GM18508 (cell line): ENCODE measurements at regions not wholly inside any gene's neighbourhood (a gene's known extent, or its start where the extent isn't known, plus 50 kb on each side); places are given as distances from the start of the nearest gene placed in this dataset.
"Not testable (repeated sequence)": the region's sequence is repeated elsewhere in the genome, so short reads cannot be mapped to it uniquely, and the experiment has no call there.

Experiments
- ATAC-seq: cut with Tn5 transposase; IDR thresholded peaks from one replicate; pipeline ENCODE4 v1.9.1; 2021; ENCODE audit warnings: moderate number of reproducible peaks; ENCODE audit not compliant: insufficient read depth, unreplicated experiment

- no peak for ATAC-seq
Measured at GRCh38 chr13:112171570-112171965, 104.6 kb downstream of the SOX1 start.

DNA sequence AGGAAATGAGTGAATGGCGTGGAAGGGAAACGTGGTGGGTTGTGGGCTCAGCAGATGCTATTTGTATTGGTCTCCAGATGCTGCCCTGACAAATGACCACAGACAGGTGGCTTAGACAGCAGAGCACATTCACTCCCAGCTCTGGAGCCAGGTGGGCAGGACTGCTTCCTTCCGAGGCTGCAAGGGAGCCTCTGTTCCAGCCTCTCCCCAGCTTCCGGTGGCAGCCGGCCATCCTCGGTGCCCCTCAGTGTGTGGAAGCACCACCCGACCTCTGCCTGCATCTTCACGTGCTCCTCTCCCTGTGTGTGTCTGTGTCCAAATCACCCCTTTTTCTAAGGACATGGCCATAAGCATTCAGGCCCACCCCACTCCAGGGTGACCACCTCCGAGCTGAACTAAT, 105.1 kb downstream of the SOX1 start:
- no peak for ATAC-seq

GRCh38 chr13:112172641-112173251, 105.8 kb downstream of the SOX1 start:
- no peak for ATAC-seq

DNA sequence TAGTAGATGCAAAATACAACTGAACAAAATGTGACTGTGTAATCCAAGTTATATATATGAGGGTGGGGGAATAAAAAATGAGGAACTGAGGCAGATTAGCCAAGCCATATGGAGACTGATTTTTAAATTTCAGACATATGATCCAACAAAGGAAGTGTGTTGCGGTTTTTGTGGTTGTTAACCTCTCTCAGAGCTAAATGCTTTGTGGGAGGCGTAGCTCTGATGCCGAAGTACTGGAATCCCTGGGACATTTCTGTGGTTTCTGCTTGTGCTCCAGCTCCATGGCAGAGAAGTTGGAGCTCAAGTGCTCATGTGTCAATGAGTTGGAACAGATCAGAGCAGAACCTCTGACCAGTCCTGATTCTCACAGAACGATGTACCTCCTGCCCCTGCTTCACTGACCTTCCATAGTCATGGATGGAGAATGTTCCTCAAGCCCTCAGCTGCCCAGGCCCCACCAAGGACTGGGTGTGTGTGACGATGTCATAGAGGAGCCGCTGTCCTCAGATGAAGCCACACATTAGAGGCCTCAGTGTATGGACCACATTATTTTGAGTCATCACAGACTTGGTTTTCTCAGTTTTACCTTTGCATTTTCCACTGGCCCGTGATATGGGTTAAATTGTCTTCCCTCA, 107.6 kb downstream of the SOX1 start:
- ATAC-seq: no peak

GRCh38 chr13:112175162-112176075, 108.5 kb downstream of the SOX1 start:
- no peak for ATAC-seq

DNA sequence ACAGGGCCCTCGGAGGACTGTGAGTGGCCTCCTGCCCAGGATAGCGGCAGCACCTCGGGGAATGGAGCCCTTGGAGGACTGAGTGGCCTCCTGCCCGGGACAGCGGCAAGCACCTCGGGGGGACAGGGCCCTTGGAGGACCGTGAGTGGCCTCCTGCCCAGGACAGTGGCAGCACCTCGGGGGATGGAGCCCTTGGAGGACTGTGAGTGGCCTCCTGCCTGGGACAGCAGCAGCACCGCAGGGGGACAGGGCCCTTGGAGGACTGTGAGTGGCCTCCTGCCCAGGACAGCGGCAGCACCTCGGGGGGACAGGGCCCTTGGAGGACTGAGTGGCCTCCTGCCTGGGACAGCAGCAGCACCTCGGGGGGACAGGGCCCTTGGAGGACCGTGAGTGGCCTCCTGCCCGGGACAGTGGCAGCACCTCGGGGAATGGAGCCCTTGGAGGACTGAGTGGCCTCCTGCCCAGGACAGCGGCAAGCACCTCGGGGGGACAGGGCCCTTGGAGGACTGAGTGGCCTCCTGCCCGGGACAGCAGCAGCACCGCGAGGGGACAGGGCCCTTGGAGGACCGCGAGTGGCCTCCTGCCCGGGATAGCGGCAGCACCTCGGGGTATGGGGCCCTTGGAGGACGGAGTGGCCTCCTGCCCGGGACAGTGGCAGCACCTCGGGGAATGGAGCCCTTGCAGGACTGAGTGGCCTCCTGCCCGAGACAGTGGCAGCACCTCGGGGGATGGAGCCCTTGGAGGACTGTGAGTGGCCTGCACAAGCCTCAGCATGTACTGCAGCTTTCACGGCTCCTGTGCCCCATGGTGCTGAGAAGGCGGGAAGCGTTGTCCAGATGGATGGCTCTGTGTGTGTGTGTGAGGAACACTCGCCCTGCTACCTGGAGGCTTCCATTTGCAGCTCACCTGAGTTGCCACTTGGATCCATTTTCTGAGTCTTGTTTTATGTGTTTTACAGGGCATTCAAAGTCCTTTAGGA, 109.5 kb downstream of the SOX1 start:
- not testable (repeated sequence) for ATAC-seq

- ATAC-seq: no peak
Measured at GRCh38 chr13:112177450-112178288, 110.7 kb downstream of the SOX1 start.

GRCh38 chr13:112178769-112179168, 111.8 kb downstream of the SOX1 start:
- no peak for ATAC-seq

DNA sequence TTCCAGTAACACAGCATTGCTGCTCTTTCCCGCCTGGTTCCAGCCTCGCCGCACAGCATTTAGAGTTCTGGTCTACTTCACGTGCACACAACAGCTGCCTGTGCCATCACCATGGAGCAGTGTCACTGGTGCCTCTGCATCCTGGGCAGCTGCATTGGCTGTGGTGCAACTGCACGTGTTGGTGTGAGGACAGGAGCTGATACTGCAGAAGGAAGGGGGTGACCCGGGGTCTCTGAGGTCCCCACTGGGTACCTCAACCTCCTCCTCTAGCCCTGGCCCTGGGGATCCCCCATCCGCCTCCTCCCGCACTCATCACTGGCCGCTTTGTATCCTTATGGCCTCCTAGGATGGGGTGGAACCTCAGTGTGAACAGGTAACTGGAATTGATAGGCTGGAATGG, 112.5 kb downstream of the SOX1 start:
- no peak for ATAC-seq

- ATAC-seq: no peak
Measured at GRCh38 chr13:112179995-112180394, 113.0 kb downstream of the SOX1 start.

DNA sequence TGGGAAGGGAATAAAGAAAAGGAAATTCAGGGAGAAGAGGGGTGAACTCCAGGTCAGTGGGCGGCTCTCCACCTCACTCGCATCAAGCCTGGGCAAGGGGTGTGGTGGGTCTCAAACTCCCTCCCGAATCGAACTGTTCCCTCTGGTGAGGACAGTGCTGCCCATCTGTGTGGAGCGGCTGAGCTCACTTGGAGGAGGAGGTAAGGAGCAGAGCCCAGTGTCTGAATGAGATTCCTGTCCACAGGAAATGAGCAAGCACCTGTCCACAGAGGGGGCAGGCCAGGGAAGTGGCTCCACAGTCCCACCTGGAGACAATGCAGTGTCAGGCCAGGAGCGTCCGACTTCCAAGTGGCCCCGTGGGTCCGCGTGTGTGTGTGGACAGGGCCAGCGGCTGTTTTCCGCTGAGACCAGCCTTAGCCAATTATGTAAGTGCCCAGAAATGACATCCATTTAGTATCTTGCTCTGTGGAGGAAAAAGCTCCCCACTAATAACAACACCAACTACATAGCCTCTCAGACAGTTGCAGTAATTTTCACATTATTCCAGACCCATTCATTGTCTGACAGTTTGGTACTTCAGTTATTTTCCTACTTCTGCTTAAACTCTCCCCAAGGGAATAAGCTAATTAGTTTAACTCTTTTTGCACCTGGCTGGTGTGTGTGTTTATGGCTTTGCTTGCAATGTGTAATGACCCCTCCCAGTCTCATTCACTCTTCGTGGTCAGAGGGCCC, 114.6 kb downstream of the SOX1 start:
- no peak for ATAC-seq

DNA sequence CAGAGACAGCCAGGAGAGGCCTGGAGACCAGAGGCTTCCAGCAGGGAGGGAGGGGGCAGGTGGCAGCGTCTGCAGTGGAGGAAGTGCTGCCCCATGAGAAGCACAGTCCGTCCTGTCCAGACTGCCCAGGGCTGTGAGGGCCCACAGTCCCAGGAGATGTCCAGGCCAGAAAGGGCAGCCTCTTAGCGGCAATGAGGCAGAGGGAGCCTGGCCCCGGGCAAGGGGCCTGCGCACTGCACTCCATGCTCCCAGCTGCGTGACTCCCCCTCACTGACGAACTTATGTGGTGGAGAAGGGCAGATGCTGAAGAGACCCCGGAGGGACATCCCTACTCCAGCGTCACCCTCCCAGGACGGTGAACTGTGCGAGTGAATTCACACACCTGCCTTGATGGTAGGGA, 115.3 kb downstream of the SOX1 start:
- ATAC-seq: no peak

- no peak for ATAC-seq
Measured at GRCh38 chr13:112182846-112183531, 116.0 kb downstream of the SOX1 start.

DNA sequence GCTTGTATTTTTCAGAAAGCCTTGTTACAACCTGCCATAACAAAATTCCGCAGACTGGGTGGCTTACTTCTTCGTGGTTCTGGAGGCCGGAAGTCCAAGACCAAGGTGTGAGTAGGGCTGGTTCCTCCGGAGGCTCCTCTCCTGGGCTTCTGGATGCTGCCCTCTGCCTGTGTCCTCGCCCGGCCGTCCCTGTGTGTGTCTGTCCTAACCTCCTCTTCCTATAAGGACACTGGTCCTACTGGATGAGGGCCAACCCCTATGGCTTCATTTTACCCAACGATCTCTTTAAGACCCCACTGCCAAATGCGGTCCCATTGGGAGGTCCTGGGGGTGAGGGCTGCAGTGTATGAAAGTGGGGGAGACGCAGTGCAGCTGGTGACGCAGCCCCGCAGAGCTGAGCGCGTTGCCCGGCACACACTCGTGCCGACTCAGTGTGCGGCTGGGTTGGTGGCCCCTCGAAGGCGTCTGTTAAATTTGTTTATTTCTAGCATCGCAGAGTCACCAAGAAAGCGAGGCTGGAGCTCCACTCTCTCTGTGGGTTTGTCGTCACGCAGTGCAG, 116.7 kb downstream of the SOX1 start:
- ATAC-seq: no peak

DNA sequence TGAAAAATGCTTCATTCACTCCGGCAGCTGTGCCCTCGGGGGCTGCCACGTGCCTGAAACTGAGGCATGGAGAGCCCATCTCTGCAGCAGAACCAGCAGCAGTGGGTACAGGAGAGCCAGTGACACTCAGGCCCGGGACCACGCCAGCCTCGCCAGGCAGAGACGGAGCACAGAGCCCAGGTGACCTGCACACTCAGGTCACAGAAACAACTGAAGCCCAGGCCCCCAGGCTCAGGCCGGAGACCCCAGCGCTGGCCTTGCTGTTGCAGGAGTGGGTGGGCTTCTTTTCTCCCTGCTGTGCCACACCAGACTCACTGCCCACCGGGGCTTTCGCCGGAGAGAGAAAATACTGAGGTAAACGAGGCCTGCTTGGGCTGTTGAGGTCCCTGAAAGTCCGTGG, 117.3 kb downstream of the SOX1 start:
- no peak for ATAC-seq

GRCh38 chr13:112184851-112185371, 118.0 kb downstream of the SOX1 start:
- ATAC-seq: no peak

- ATAC-seq: no peak
Measured at GRCh38 chr13:112185466-112185865, 118.5 kb downstream of the SOX1 start.

GRCh38 chr13:112186091-112186490, 119.1 kb downstream of the SOX1 start:
- ATAC-seq: no peak
